Stimulated activated CD4-positive, alpha-beta T cell treated with anti-CD3 and anti-CD28 coated beads, Interleukin-2, amount 100 ng/mL, for 24 hours (primary cell): ENCODE measurements at regions not wholly inside any gene's neighbourhood (a gene's known extent, or its start where the extent isn't known, plus 50 kb on each side); places are given as distances from the start of the nearest gene placed in this dataset.

Experiments used
- DNase-seq, 2 donors: peaks; one replicate each; pipeline ENCODE4 v3.0.0-alpha.2; 2020

DNA sequence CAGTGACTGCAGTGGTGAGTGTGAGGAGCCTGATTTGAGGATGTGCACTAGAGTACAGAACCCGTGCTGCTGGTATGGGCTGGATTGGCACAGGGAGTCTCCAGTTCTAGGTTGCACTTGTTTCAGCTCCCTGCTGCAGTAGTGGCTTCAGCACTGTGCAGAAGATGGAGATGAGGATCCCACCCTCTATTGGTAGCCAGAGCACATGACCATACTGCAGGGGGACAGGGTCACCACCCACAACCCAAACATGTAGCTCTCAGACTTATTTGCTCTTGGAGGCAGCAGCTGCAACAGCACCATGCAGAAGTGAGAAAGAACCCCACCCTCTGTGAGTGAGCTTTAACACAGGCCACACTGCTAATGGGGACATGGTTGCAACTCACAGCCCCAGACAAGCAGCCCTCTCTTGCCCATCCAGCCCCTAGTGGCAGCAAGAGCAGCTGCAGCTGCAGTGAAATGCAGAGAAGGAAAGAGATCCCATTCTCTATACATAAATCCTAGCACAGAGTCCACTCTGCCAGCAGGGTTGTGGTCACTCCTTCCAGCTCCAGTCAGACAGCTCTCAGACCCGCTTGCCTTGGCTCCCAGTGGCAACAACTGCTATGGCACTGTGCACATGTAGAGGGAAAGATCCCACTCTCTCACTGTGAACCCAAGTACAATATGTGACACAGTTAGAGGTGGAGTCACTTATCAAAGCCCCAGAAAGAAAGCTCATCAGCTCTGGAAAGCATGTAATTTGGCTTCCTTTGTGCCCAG lies 51.4 kb upstream of the SCIN start:
- DNase-seq, result peak in 1 of 2 donors; percentile 3

GRCh38 chr7:12519682-12520009 lies 50.9 kb upstream of the SCIN start:
- no peak for DNase-seq
